Esophagus muscularis mucosa (tissue), 3 donors: ENCODE measurements at regions not wholly inside any gene's neighbourhood (a gene's known extent, or its start where the extent isn't known, plus 50 kb on each side); places are given as distances from the start of the nearest gene placed in this dataset.
"Not testable (repeated sequence)": the region's sequence is repeated elsewhere in the genome, so short reads cannot be mapped to it uniquely, and the experiment has no call there.

Source experiments
- POLR2A ChIP-seq: fragments of 450-650 bp; IDR thresholded peaks from one replicate; pipeline ENCODE4 v1.6.1; 2017; ENCODE audit warnings: antibody characterized with exemption, moderate library complexity, mild to moderate bottlenecking, low read depth
- TF ChIP-seq, protein P1 (sequence below), 3 experiments: fragments of 200-600 bp in 2 of 3; fragments of 450-650 bp in 1 of 3; sonication (generic) in 2 of 3; IDR thresholded peaks; one replicate each; pipeline ENCODE4 v1.5.1; 2017 to 2019; ENCODE audit warnings: antibody characterized with exemption in 3 of 3, mild to moderate bottlenecking in 2 of 3, moderate library complexity in 1 of 3

DNA sequence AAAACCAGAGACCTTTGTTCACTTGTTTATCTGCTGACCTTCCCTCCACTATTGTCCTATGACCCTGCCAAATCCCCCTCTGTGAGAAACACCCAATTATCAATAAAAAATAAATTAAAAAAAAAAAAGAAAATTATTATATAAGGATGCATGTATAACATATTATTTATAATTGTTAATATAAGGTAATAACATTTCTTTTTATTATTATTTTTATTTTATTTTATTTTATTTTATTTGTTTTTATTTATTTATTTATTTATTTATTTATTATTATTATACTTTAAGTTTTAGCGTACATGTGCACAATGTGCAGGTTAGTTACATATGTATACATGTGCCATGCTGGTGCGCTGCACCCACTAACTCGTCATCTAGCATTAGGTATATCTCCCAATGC, 672.9 kb upstream of the IMPG1 start:
- not testable (repeated sequence) for TF ChIP-seq POLR2A
- TF ChIP-seq, protein P1, sequence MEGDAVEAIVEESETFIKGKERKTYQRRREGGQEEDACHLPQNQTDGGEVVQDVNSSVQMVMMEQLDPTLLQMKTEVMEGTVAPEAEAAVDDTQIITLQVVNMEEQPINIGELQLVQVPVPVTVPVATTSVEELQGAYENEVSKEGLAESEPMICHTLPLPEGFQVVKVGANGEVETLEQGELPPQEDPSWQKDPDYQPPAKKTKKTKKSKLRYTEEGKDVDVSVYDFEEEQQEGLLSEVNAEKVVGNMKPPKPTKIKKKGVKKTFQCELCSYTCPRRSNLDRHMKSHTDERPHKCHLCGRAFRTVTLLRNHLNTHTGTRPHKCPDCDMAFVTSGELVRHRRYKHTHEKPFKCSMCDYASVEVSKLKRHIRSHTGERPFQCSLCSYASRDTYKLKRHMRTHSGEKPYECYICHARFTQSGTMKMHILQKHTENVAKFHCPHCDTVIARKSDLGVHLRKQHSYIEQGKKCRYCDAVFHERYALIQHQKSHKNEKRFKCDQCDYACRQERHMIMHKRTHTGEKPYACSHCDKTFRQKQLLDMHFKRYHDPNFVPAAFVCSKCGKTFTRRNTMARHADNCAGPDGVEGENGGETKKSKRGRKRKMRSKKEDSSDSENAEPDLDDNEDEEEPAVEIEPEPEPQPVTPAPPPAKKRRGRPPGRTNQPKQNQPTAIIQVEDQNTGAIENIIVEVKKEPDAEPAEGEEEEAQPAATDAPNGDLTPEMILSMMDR (IDR thresholded peaks at IDR 0.05): not testable (repeated sequence)
